WTC11 (cell line): ENCODE measurements at regions not wholly inside any gene's neighbourhood (a gene's known extent, or its start where the extent isn't known, plus 50 kb on each side); places are given as distances from the start of the nearest gene placed in this dataset.

Experiments
- ATAC-seq: fragments of 200-7000 bp; cut with Tn5 transposase; 2 replicates; pipeline ENCODE4 v1.10.0; 2021; ENCODE audit warnings: mild to moderate bottlenecking, moderate library complexity
- CTCF ChIA-PET: fragments of 300-600 bp; sonication (Branson Sonifier 250); formaldehyde crosslinking; loops from one replicate; lab custom pipeline; 2021; ENCODE audit warnings: antibody characterized with exemption; lab: Charles Lee
- POLR2A ChIA-PET: fragments of 350-600 bp; sonication (Branson Sonifier 250); formaldehyde crosslinking; loops from one replicate; lab custom pipeline; 2021; ENCODE audit warnings: antibody characterized with exemption; lab: Charles Lee
- DNase-seq: peaks from one replicate; pipeline ENCODE4 v3.0.0; 2021; ENCODE audit warnings: low spot score
- H3K27ac Mint-ChIP-seq: 2 replicates; pipeline ENCODE4 v1.8.0; 2021; ENCODE audit warnings: mixed read lengths
- H3K27me3 Mint-ChIP-seq: 2 replicates; pipeline ENCODE4 v1.8.0; 2021; ENCODE audit warnings: low read depth, mild to moderate bottlenecking, moderate library complexity, mixed read lengths
- H3K36me3 Mint-ChIP-seq: 2 replicates; pipeline ENCODE4 v1.8.0; 2021; ENCODE audit warnings: mixed read lengths
- H3K4me1 Mint-ChIP-seq: 2 replicates; pipeline ENCODE4 v1.8.0; 2022; ENCODE audit warnings: mixed read lengths
- H3K4me3 Mint-ChIP-seq: 2 replicates; pipeline ENCODE4 v1.8.0; 2021; ENCODE audit warnings: mild to moderate bottlenecking, moderate library complexity, mixed read lengths
- H3K9me3 Mint-ChIP-seq: 2 replicates; pipeline ENCODE4 v1.8.0; 2021; ENCODE audit warnings: mixed read lengths
- ARID4B ChIP-seq: sonication (generic); formaldehyde crosslinking; IDR thresholded peaks from 2 replicates; pipeline ENCODE4 v1.8.0; 2023; ENCODE audit warnings: missing genetic modification reagents, mild to moderate bottlenecking, borderline replicate concordance
- CREB1 ChIP-seq: sonication (generic); formaldehyde crosslinking; IDR thresholded peaks from 2 replicates; pipeline ENCODE4 v1.8.0; 2023; ENCODE audit warnings: mild to moderate bottlenecking, missing genetic modification reagents
- FOXK1 ChIP-seq: sonication (generic); formaldehyde crosslinking; IDR thresholded peaks from 2 replicates; pipeline ENCODE4 v1.8.0; 2022; ENCODE audit warnings: mild to moderate bottlenecking, moderate library complexity, missing genetic modification reagents
- IRF2 ChIP-seq: sonication (generic); formaldehyde crosslinking; IDR thresholded peaks from 2 replicates; pipeline ENCODE4 v1.8.0; 2022; ENCODE audit warnings: low read depth, missing genetic modification reagents, borderline replicate concordance
- MLX ChIP-seq: sonication (generic); formaldehyde crosslinking; IDR thresholded peaks from 2 replicates; pipeline ENCODE4 v1.8.1; 2023; ENCODE audit warnings: mild to moderate bottlenecking, missing genetic modification reagents, moderate library complexity
- NFE2L1 ChIP-seq: sonication (generic); formaldehyde crosslinking; IDR thresholded peaks from 2 replicates; pipeline ENCODE4 v1.8.1; 2023; ENCODE audit warnings: missing genetic modification reagents
- NR2C2 ChIP-seq: sonication (generic); formaldehyde crosslinking; IDR thresholded peaks from 2 replicates; pipeline ENCODE4 v1.8.0; 2022; ENCODE audit warnings: mild to moderate bottlenecking, missing genetic modification reagents
- SOX15 ChIP-seq: fragments of 250-450 bp; sonication (Bioruptor Pico); IDR thresholded peaks from 2 replicates; pipeline ENCODE4 v1.9.0; 2021; ENCODE audit warnings: mild to moderate bottlenecking
- ZBTB21 ChIP-seq: sonication (generic); formaldehyde crosslinking; IDR thresholded peaks from 2 replicates; pipeline ENCODE4 v1.8.1; 2023; ENCODE audit warnings: mild to moderate bottlenecking, missing genetic modification reagents, borderline replicate concordance
- ZBTB43 ChIP-seq: sonication (generic); formaldehyde crosslinking; IDR thresholded peaks from 2 replicates; pipeline ENCODE4 v1.8.1; 2023; ENCODE audit warnings: mild to moderate bottlenecking, missing genetic modification reagents
- ZNF138 ChIP-seq: sonication (generic); formaldehyde crosslinking; conservative IDR thresholded peaks from 2 replicates; pipeline ENCODE4 v1.8.1; 2022; ENCODE audit warnings: mild to moderate bottlenecking, moderate library complexity, missing genetic modification reagents
- ZNF396 ChIP-seq: fragments of 250-450 bp; sonication (Bioruptor Pico); IDR thresholded peaks from 2 replicates; pipeline ENCODE4 v1.8.0; 2021; ENCODE audit warnings: mild to moderate bottlenecking, moderate library complexity, borderline replicate concordance
- ZNF416 ChIP-seq: fragments of 250-450 bp; sonication (Bioruptor Pico); IDR thresholded peaks from 2 replicates; pipeline ENCODE4 v1.9.0; 2021; ENCODE audit warnings: mild to moderate bottlenecking, inconsistent platforms
- ZNF512 ChIP-seq: sonication (generic); formaldehyde crosslinking; IDR thresholded peaks from 2 replicates; pipeline ENCODE4 v1.8.1; 2022; ENCODE audit warnings: missing genetic modification reagents, borderline replicate concordance
- ZSCAN18 ChIP-seq: fragments of 250-450 bp; sonication (Bioruptor Pico); IDR thresholded peaks from 2 replicates; pipeline ENCODE4 v2.1.2; 2022; ENCODE audit warnings: mild to moderate bottlenecking, moderate library complexity
- TF ChIP-seq, protein P1 (sequence below): fragments of 250-450 bp; sonication (Bioruptor Pico); IDR thresholded peaks from 2 replicates; pipeline ENCODE4 v1.9.0; 2021; ENCODE audit warnings: mild to moderate bottlenecking
- TF ChIP-seq, protein P2 (sequence below): sonication (generic); formaldehyde crosslinking; IDR thresholded peaks from 2 replicates; pipeline ENCODE4 v1.8.1; 2022; ENCODE audit warnings: mild to moderate bottlenecking, moderate library complexity, missing genetic modification reagents
- TF ChIP-seq, protein P3 (sequence below): sonication (generic); formaldehyde crosslinking; IDR thresholded peaks from 2 replicates; pipeline ENCODE4 v1.8.0; 2023; ENCODE audit warnings: mild to moderate bottlenecking, missing genetic modification reagents
- TF ChIP-seq, protein P4 (sequence below): fragments of 200-600 bp; IDR thresholded peaks from 2 replicates; pipeline ENCODE4 v1.8.0; 2022; ENCODE audit warnings: antibody characterized with exemption

- no peak for TF ChIP-seq ZBTB43 (CRISPR knock-in tag)
- no peak for TF ChIP-seq ZNF416 (CRISPR knock-in tag)
- no peak for TF ChIP-seq ZSCAN18
- no peak for TF ChIP-seq IRF2 (CRISPR knock-in tag)
- TF ChIP-seq ZNF138 (CRISPR knock-in tag) = no peak
Observed at GRCh38 chr17:54452666-54453348, 447.8 kb upstream of the TOM1L1 start (continued).

GRCh38 chr17:54455251-54455868 lies 445.3 kb upstream of the TOM1L1 start:
- ChIA-PET POLR2A (no interaction called here), CTCF (no interaction called here)
- no peak overlapping the region for H3K4me3 Mint-ChIP-seq
- ATAC-seq (no peak), DNase-seq (no peak)
- H3K27ac Mint-ChIP-seq = no peak overlapping the region
- H3K27me3 Mint-ChIP-seq = peaks cover 10% of the 10 kb centered on the region; the same call in 1 of the 2 replicates
- H3K9me3 Mint-ChIP-seq = peaks cover 87% of the 10 kb centered on the region
- H3K4me1 Mint-ChIP-seq = no peaks in the 10 kb centered on the region
- H3K36me3 Mint-ChIP-seq = peaks cover 78% of the 10 kb centered on the region
- TF ChIP-seq ARID4B (CRISPR knock-in tag) (no peak), FOXK1 (CRISPR knock-in tag) (no peak), SOX15 (CRISPR knock-in tag) (no peak), ZBTB21 (CRISPR knock-in tag) (no peak), MLX (no peak), CREB1 (CRISPR knock-in tag) (no peak), ZNF512 (no peak), ZNF396 (no peak), NR2C2 (CRISPR knock-in tag) (no peak), NFE2L1 (CRISPR knock-in tag) (no peak)
- TF ChIP-seq, protein P1, sequence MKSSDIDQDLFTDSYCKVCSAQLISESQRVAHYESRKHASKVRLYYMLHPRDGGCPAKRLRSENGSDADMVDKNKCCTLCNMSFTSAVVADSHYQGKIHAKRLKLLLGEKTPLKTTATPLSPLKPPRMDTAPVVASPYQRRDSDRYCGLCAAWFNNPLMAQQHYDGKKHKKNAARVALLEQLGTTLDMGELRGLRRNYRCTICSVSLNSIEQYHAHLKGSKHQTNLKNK (CRISPR knock-in tag) = no peak
- TF ChIP-seq, protein P2, sequence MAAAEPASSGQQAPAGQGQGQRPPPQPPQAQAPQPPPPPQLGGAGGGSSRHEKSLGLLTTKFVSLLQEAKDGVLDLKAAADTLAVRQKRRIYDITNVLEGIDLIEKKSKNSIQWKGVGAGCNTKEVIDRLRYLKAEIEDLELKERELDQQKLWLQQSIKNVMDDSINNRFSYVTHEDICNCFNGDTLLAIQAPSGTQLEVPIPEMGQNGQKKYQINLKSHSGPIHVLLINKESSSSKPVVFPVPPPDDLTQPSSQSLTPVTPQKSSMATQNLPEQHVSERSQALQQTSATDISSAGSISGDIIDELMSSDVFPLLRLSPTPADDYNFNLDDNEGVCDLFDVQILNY (CRISPR knock-in tag) = no peak
- TF ChIP-seq, protein P3, sequence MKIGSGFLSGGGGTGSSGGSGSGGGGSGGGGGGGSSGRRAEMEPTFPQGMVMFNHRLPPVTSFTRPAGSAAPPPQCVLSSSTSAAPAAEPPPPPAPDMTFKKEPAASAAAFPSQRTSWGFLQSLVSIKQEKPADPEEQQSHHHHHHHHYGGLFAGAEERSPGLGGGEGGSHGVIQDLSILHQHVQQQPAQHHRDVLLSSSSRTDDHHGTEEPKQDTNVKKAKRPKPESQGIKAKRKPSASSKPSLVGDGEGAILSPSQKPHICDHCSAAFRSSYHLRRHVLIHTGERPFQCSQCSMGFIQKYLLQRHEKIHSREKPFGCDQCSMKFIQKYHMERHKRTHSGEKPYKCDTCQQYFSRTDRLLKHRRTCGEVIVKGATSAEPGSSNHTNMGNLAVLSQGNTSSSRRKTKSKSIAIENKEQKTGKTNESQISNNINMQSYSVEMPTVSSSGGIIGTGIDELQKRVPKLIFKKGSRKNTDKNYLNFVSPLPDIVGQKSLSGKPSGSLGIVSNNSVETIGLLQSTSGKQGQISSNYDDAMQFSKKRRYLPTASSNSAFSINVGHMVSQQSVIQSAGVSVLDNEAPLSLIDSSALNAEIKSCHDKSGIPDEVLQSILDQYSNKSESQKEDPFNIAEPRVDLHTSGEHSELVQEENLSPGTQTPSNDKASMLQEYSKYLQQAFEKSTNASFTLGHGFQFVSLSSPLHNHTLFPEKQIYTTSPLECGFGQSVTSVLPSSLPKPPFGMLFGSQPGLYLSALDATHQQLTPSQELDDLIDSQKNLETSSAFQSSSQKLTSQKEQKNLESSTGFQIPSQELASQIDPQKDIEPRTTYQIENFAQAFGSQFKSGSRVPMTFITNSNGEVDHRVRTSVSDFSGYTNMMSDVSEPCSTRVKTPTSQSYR (CRISPR knock-in tag) = no peak
- TF ChIP-seq, protein P4, sequence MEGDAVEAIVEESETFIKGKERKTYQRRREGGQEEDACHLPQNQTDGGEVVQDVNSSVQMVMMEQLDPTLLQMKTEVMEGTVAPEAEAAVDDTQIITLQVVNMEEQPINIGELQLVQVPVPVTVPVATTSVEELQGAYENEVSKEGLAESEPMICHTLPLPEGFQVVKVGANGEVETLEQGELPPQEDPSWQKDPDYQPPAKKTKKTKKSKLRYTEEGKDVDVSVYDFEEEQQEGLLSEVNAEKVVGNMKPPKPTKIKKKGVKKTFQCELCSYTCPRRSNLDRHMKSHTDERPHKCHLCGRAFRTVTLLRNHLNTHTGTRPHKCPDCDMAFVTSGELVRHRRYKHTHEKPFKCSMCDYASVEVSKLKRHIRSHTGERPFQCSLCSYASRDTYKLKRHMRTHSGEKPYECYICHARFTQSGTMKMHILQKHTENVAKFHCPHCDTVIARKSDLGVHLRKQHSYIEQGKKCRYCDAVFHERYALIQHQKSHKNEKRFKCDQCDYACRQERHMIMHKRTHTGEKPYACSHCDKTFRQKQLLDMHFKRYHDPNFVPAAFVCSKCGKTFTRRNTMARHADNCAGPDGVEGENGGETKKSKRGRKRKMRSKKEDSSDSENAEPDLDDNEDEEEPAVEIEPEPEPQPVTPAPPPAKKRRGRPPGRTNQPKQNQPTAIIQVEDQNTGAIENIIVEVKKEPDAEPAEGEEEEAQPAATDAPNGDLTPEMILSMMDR = no peak
